SKM-1 treated with dmso at 0.1 percent for 144 hours (cell line): ENCODE measurements at regions not wholly inside any gene's neighbourhood (a gene's known extent, or its start where the extent isn't known, plus 50 kb on each side); places are given as distances from the start of the nearest gene placed in this dataset.

Source experiments
- DNase-seq: peaks from one replicate; lab custom pipeline; 2025; ENCODE audit not compliant: unreplicated experiment; lab: John Stamatoyannopoulos, UW

- DNase-seq = no peak
Measured at GRCh38 chr4:124192544-124192943, 520.0 kb downstream of the ANKRD50 start.

- no peak for DNase-seq
Measured at GRCh38 chr4:124199185-124199584, 513.3 kb downstream of the ANKRD50 start.

DNA sequence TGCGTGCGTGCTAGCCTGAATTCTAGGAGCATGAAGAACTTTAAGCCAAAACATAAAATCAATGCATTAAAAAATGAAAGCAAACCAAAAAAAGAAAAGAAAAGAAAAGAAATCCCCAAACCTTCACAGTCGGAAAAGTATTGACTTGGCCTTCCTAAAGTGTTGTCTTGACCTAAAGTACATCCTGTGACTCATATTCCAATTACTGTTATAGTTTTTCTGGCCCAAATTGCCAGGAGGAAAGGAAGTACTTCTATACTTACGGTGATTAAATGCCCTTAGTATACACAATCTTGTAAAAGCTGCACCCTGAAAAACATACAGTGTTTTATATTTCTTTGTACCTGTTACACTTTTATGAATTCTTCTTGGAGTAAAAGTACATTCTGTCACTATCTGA lies 512.8 kb downstream of the ANKRD50 start:
- DNase-seq = no peak

GRCh38 chr4:124201636-124202035 lies 510.9 kb downstream of the ANKRD50 start:
- no peak for DNase-seq

DNA sequence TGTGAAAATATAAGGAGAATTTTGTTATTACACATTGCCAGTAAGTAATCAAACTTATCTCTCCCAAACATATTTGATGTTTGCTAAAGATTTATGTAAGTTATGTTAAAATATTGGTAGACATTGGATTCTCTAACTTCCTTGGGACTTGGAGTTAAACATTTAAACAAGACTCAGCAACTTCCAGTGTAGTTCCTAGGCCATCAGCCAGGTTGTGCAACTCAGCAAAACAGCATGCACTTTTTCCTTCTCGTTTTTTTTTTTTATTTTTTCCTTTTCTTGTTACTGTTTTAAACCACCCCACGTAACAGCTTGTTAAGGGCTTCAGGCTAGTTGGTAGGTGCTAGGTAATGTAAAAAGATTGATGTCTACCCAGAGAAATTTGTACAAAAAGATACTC lies 510.4 kb downstream of the ANKRD50 start:
- DNase-seq = no peak

GRCh38 chr4:124203613-124204238 lies 508.8 kb downstream of the ANKRD50 start:
- no peak for DNase-seq

DNA sequence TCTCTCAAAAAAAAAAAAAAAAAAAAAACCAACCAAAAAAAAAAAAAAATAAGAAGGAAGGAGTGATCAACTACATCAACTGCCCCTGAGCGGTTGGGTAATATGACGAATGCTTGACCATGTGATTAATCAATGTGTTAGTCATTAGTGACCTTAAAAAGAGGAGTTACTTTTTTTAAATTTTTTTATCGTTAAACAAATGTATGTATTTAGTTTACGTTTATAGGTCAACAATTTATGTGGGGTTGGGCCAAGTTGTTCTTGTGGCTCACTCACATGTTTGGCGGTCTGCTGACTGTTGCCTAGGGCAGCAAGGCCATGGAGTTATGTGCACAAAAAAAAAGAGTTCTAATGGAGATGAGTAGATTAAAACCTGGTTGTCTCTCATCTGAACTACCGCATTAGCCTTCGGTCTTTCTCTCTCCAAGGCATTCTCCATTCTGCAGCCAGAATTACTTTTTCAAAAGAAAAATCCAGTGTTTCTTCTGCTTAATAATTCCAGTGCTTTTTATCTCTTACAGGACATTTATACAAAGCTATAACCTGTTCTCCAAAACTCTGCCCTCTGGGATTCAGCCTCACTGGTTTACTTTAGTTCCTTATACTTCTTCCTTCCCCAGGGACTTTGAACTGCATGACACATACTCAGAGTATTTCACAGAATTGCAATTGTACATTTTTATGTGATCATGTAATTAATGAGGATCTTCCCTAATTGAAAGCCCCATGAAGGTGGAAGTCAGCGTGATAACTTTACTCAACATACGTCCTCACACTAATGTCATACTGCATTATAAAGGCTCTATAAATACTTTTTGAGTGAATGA lies 505.5 kb downstream of the ANKRD50 start:
- no peak for DNase-seq

DNA sequence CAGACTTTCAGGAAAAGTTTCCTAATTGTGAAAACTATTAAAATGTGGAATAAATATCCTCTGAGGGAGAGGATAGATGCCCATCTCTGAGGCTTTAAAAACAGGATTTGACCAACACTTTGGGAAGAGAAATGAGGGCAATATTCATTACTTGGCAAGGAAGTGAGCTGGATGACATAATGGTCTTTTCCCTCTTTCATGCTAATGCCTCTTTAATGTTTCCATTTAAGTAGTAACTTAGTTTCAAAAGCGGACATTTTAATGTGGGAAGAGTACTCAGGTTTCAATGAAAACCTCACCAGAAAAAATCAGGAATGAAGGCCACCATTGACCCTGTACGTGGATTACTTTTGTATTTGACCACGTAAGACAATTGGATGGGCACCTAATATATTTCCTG lies 503.3 kb downstream of the ANKRD50 start:
- no peak for DNase-seq

DNA sequence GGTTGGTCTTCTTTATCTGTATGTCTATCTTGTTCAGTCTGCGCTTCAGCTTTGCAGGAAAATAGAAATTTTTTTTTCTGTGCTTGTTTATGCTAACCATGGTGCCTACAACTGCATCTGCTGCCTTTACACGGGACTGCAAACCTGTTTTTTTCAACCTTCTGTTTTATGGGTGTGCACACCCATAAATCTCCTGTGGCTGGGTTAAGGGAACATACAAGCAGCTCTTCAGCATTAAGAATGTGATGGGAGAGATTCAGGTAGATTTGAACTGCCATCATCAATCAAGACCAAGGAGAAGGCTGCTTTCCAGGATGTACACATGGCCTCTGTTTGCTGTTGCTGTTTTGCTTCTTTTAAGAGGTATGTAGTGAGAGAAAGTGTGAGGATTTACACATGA lies 502.9 kb downstream of the ANKRD50 start:
- no peak for DNase-seq

GRCh38 chr4:124210746-124211145 lies 501.8 kb downstream of the ANKRD50 start:
- no peak for DNase-seq

DNA sequence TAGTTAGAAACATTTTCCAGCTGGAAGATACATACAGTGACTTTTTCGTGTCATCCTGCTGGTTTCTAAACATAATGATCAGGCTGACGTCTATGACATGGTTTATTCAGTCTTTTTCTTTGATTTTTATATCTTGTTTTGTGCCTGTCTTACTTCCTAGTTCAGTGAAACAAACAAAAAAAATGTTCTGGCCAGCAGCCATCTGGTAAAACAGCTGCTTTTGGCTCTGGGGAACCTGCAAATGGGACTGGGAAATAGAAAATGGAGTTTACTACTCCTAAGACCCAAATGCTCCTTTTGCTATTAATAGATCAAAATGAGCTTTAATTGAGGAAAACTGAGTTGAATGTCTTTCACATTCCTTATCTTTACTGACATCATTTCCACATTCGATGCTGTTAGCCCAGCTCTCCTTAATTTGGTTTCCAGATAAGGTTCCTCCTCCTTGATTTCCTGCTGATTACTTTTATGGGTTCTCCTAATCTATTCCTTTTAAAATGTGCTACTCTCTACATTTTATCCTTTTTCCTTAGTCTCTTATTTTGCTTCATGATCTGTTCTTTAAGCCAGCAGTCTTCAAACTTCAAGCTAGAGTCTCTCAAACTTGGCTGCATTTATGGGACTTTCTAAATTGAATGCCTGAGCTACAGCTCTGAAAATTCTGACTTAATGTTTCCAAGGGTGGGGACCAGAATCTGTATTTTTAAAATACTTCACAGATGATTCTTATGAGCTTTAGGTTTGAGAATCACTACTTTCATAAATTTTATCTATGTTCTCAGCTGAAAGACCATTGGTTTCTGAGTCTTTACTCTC lies 499.5 kb downstream of the ANKRD50 start:
- DNase-seq = no peak

GRCh38 chr4:124219389-124219788 lies 493.1 kb downstream of the ANKRD50 start:
- DNase-seq = no peak

DNA sequence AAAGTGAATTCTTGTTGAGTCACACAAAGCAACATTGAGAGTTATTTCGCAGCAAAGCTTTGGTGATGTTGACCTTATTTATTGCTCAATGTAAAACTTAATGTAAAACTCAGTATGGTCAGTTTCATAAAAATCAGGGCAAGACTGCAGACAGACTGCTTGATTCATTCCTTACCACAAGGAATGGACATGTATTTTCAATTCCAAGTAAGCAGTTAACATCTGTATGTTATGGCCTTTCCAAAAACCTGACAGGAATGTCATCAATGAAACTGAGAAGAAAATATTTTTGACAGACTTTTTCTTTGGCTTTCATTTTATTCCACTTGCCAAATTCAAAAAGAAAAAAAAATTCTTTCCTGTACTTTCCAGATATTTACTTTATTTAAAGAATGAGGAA lies 488.3 kb downstream of the ANKRD50 start:
- DNase-seq = no peak

DNA sequence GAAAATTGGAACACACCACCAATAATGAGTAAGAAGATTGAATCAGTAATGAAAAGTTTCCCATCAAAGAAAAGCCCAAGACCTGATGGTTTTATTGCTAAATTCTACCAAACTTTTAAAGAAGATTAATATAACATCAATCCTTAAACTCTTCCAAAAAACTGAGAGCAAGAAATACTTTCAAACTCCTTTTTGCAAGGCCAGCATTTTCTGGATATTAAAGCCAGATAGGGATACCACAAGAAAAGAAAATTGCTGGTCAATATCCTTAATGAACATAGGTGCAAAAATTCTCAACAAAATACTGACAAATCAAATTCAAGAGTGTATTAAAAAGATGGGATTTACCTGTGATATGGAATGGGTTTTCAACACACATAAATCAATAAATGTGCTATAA lies 484.6 kb downstream of the ANKRD50 start:
- no peak for DNase-seq

DNA sequence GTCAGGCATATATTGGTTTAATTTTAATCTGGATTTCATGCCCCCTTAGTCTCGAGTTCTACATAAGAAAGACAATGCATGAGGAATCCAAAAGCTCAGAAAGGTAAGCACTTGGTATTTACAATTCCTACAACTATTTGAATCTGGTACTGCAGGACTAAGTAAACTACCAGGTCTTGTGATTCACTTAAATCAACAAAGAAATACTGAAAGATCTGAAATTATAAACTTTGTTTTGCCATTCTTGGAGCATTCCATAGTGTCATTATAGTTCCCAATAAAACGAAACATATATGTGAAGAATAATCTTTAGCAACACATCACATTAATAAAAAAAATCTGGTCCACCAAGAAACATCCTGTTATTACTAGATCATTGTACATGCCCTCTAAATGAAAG lies 482.3 kb downstream of the ANKRD50 start:
- no peak for DNase-seq

DNA sequence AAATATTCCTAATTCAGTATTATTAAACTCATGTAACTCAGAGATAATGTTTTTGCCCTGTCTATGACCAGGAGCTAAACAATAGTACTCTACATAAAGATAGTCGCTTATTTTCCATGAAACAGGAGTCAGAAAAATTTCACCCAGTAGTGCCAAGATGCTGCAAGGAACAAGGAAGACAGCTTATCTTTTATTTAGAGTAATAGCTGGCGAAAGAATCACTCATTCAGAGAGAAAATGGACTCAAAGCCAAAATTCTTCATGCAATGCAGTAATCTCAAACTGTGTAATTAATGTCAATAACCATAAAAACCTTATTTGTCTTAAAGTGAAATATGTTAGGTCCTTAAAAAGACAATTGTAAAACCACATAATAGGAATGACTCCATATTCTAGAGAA lies 477.8 kb downstream of the ANKRD50 start:
- no peak for DNase-seq

DNA sequence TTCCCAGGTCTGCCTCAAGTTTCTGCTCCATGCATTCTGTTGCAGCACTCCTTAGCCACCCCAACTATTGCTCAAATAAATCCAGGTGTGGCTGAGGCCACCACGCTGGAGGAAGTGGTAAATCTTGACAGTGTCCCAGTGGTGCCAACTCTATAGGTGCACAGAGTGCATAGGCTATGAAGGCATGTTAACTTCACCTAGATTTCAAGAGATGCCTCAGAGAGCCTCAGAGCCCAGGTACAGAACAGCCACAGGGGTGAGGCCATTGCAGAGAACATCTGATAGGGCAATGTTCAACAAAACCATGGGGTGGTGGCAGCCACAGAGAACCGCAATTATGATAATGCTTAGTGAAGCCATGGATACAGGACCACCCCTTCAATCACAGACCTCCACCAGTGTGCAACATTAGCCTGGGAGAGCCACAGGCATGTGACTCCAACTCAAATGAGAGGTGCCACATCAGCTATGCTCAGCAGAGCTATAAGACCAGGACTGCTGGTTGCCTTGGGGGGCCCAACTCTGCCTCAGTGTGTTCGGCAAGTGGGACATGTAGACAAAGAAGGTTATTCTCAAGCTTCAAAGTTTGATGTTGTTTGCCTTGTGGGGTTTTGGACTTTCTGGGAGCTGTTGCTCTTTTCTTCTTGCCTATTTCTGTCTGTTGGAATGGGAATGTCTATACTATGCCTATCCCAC lies 468.7 kb downstream of the ANKRD50 start:
- no peak for DNase-seq

DNA sequence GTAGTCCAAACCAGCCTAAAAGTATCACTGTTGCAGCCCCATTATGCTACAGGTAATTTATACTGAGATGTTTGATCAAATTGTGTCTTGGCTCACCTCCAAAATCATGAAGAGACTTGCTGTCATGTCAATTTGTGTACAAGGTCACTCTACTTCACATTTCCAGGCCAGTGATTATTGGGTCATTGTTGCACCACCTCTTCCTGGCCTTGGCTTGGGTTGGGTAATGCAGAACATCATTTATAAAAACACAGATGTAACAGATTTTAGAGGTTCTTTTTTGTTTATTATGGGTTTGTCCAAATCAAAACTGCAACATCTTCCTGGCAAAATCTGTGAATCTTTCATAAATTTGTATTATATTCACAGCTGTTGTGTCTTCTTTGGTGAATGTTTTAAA lies 459.5 kb downstream of the ANKRD50 start:
- DNase-seq = no peak

DNA sequence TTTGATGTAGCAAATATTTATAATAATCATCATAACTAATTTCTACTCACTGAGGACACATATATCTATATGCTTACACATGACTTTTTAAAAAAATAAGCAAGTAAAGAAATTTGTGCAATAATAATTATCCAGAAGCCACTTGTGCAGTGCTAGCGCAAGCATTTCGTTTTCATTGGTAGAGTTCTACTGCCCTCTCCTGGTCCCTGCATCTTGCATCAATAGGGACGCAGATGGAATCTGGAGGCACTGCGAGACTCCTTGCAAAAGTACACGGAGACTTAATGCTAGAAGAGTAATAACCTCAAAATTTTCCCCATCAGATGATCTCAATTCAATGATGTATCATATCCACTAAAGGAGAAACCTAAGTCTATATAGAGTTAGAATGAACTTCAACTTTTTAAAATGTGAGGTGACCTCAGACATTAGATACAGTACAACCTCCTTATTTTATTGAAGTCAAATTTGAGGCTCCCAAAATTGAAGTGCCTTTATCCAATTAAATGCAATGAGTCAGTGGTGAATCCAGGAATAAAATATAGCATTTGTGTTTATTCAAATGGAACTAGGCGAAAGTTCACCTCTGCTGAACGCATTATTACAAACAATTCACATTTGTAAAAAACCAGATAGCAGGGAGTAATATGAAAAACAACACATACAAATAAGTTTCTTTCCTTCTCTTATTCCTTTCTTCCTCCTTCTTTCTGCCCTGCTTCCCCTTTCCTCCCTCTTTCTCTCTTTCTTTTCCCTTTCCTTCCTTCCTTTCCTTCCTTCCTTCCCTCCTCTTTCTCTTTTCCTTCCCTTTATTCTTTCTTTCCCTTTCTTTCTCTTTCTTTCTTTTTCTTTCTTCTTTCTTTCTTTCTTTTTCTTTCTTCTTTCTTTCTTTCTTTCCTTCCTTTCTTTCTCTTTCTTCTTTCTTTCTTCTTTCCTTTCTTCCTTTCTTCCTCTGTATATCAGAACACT lies 450.0 kb downstream of the ANKRD50 start:
- peak; percentile 51 for DNase-seq

DNA sequence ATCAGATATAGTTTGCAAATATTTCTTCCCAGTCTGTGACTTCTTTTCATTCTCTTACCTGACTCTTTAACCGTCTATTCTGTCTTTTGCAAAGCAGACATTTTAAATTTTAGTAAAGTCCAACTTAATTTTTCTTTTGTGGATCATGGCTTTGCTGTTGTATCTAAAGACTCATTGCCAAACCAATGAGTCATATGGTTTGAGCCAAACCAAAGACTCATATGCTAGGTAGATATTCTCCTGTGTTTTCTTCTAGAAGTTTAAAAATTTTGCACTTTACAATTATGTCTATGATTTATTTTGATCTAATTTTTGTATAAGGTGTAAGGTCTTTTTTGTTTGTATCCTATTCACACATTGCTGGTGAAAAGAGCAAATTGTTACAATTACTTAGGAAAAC lies 446.8 kb downstream of the ANKRD50 start:
- no peak for DNase-seq
